Tibial nerve (tissue), 4 donors: ENCODE measurements at regions not wholly inside any gene's neighbourhood (a gene's known extent, or its start where the extent isn't known, plus 50 kb on each side); places are given as distances from the start of the nearest gene placed in this dataset.

ENCODE experiments used
- EP300 ChIP-seq, 2 donors: sonication (generic); formaldehyde crosslinking; IDR thresholded peaks; one replicate each; pipeline ENCODE4 v1.6.1; 2017; ENCODE audit warnings: antibody characterized with exemption in 2 of 2, mild to moderate bottlenecking in 1 of 2
- TF ChIP-seq, protein P1 (sequence below), 5 experiments: fragments of 200-600 bp in 3 of 5; fragments of 450-650 bp in 2 of 5; sonication (generic) in 3 of 5; IDR thresholded peaks; one replicate each; pipeline ENCODE4 v1.5.1; 2016 to 2019; ENCODE audit warnings: antibody characterized with exemption in 5 of 5, mild to moderate bottlenecking in 3 of 5, moderate library complexity in 2 of 5

DNA sequence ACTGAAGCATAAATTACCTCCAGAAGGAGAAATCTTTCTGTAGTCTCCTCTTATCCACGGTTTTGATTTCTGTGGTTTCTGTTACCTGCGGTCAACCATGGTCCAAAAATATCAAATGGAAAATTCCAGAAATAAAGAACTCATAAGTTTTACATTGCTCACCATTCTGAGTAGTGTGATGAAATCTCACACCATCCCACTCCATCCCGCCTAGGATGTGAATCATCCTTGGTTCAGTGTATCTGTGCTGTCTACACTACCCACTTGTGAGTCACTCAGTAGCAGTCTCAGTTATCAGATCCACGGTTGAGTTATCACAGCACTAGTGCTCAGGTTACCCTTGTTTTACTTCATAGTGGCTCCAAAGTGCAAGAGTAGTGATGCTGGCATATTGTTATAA, 371.2 kb downstream of the NFIB start:
- TF ChIP-seq EP300 (IDR thresholded peaks at IDR 0.05), result no peak
- TF ChIP-seq, protein P1, sequence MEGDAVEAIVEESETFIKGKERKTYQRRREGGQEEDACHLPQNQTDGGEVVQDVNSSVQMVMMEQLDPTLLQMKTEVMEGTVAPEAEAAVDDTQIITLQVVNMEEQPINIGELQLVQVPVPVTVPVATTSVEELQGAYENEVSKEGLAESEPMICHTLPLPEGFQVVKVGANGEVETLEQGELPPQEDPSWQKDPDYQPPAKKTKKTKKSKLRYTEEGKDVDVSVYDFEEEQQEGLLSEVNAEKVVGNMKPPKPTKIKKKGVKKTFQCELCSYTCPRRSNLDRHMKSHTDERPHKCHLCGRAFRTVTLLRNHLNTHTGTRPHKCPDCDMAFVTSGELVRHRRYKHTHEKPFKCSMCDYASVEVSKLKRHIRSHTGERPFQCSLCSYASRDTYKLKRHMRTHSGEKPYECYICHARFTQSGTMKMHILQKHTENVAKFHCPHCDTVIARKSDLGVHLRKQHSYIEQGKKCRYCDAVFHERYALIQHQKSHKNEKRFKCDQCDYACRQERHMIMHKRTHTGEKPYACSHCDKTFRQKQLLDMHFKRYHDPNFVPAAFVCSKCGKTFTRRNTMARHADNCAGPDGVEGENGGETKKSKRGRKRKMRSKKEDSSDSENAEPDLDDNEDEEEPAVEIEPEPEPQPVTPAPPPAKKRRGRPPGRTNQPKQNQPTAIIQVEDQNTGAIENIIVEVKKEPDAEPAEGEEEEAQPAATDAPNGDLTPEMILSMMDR (IDR thresholded peaks at IDR 0.05), result no peak
